Subcutaneous abdominal adipose tissue (tissue), 5 donors: ENCODE measurements at regions not wholly inside any gene's neighbourhood (a gene's known extent, or its start where the extent isn't known, plus 50 kb on each side); places are given as distances from the start of the nearest gene placed in this dataset.

Experiments
- H3K27ac ChIP-seq: one replicate; pipeline ENCODE4 v1.7.0; 2013; ENCODE audit warnings: low read depth, mild to moderate bottlenecking, inconsistent platforms, low read length, moderate library complexity
- H3K27me3 ChIP-seq, 5 donors: one replicate each; pipeline ENCODE4 v1.7.0; 2013; ENCODE audit warnings: low read length in 5 of 5, inconsistent platforms in 1 of 5; ENCODE audit not compliant: control insufficient read depth in 5 of 5, insufficient read depth in 4 of 5
- H3K36me3 ChIP-seq, 5 donors: one replicate each; pipeline ENCODE4 v1.7.0; 2013; ENCODE audit warnings: low read length in 5 of 5; ENCODE audit not compliant: control insufficient read depth in 5 of 5, insufficient read depth in 5 of 5
- H3K4me1 ChIP-seq, 5 donors: one replicate each; pipeline ENCODE4 v1.7.0; 2013; ENCODE audit warnings: low read length in 5 of 5, mild to moderate bottlenecking in 3 of 5, moderate library complexity in 1 of 5; ENCODE audit not compliant: control insufficient read depth in 5 of 5, insufficient read depth in 5 of 5
- H3K4me3 ChIP-seq, 5 donors: one replicate each; pipeline ENCODE4 v1.7.0; 2013; ENCODE audit warnings: low read length in 5 of 5, low read depth in 1 of 5
- H3K9ac ChIP-seq, 5 donors: one replicate each; pipeline ENCODE4 v1.7.0; 2013; ENCODE audit warnings: low read length in 5 of 5, mild to moderate bottlenecking in 4 of 5, moderate library complexity in 3 of 5
- H3K9me3 ChIP-seq, 5 donors: one replicate each; pipeline ENCODE4 v1.7.0; 2013; ENCODE audit warnings: low read length in 5 of 5; ENCODE audit not compliant: control insufficient read depth in 5 of 5
- donor health status: healthy.
- donor health status: healthy.
- donor health status: healthy.
- donor health status: healthy.
- donor health status: healthy.

GRCh38 chr2:43057742-43058725 is 168.4 kb downstream of the ZFP36L2 start:
- H3K9ac ChIP-seq: no peak overlapping the region
- H3K9me3 ChIP-seq: peaks cover 0 to 4% (median 4%) of the 10 kb centered on the region in 5 donors
- H3K4me3 ChIP-seq: no peak overlapping the region
- H3K27me3 ChIP-seq: no peaks in the 10 kb centered on the region
- peaks cover 11 to 44% (median 18%) of the 10 kb centered on the region in 5 donors for H3K4me1 ChIP-seq
- H3K27ac ChIP-seq: no peak overlapping the region
- H3K36me3 ChIP-seq: no peaks in the 10 kb centered on the region

DNA sequence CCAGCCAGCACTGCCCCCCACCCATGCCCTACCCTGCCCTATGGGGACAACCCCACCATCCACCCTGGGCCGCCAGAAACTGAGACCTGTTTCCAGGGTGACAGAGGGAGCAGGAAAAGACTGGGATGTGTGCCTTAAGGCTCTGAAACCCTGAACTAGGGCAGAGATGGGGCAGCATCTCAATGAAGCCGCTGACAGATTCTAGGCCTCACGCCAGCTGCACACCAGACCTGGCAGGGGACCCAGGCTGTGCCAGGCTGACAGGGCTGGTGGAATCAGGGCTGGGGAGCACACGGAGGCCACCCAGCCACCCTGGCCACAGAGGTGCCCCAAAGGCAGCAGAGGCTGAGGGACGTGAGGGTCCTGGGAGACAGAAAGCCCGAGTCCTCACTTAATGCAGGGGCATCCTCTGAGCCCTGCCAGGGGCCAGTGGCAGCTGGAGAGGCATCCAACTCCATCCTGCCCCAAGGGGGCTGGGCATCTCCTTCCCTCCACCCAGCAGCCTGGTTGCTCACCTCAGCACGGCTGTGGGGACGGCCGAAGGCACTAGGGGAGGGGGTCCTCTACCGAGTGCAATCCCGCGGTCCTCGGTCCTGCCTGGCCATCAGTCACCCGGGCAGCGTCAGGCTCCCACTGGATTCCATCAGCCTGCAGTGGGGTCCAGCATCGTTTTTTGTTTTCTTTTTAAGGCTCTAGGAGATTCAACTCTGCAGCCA is 169.2 kb downstream of the ZFP36L2 start:
- no peak overlapping the region for H3K4me3 ChIP-seq
- peaks cover 0 to 3% (median 3%) of the 10 kb centered on the region in 5 donors for H3K9me3 ChIP-seq
- H3K9ac ChIP-seq: no peak overlapping the region
- H3K4me1 ChIP-seq: peaks cover 11 to 44% (median 18%) of the 10 kb centered on the region in 5 donors
- H3K27ac ChIP-seq: no peak overlapping the region
- H3K36me3 ChIP-seq: no peaks in the 10 kb centered on the region
- H3K27me3 ChIP-seq: no peaks in the 10 kb centered on the region

DNA sequence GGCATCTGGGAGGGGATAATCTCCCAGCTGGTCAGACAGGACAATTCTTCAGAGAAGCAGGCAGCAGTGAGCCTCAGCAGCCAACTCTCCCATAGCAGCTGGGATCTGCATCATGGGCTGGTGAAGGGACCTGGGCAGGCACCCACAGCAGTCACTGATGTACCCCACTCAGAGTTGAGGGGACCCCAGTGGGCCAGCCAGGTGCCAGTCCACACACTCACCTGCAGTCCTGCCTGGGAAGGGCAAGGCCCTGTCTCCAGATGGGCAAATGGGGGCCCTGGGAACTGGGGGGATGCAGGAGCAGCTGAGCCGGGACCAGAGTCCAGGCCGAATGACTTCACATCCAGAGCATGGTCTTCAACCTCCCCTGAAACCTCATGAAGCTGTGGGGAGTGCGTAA is 170.4 kb downstream of the ZFP36L2 start:
- H3K9ac ChIP-seq: no peak overlapping the region
- H3K4me3 ChIP-seq: no peak overlapping the region
- no peaks in the 10 kb centered on the region for H3K9me3 ChIP-seq
- H3K27me3 ChIP-seq: no peaks in the 10 kb centered on the region
- H3K36me3 ChIP-seq: no peaks in the 10 kb centered on the region
- peaks cover 11 to 44% (median 19%) of the 10 kb centered on the region in 5 donors for H3K4me1 ChIP-seq
- H3K27ac ChIP-seq: no peak overlapping the region

GRCh38 chr2:43055086-43055912 is 171.1 kb downstream of the ZFP36L2 start:
- Histone ChIP-seq H3K36me3 (no peaks in the 10 kb centered on the region), H3K27ac (no peak overlapping the region), H3K4me1 (peaks cover 11 to 48% (median 21%) of the 10 kb centered on the region in 5 donors), H3K9me3 (no peaks in the 10 kb centered on the region), H3K27me3 (no peaks in the 10 kb centered on the region), H3K9ac (no peak overlapping the region), H3K4me3 (no peak overlapping the region)

- no peaks in the 10 kb centered on the region for H3K9me3 ChIP-seq
- H3K27ac ChIP-seq: no peak overlapping the region
- no peak overlapping the region for H3K4me3 ChIP-seq
- H3K4me1 ChIP-seq: peaks cover 10 to 47% (median 17%) of the 10 kb centered on the region in 5 donors
- H3K9ac ChIP-seq: no peak overlapping the region
- H3K27me3 ChIP-seq: no peaks in the 10 kb centered on the region
- H3K36me3 ChIP-seq: no peaks in the 10 kb centered on the region
Measured at GRCh38 chr2:43054367-43054766, 172.0 kb downstream of the ZFP36L2 start.

- H3K36me3 ChIP-seq: no peaks in the 10 kb centered on the region
- H3K9me3 ChIP-seq: no peaks in the 10 kb centered on the region
- no peak overlapping the region for H3K27ac ChIP-seq
- H3K4me3 ChIP-seq: no peak overlapping the region
- no peak overlapping the region for H3K9ac ChIP-seq
- H3K27me3 ChIP-seq: no peaks in the 10 kb centered on the region
- H3K4me1 ChIP-seq: peaks cover 5 to 36% (median 12%) of the 10 kb centered on the region in 5 donors
Measured at GRCh38 chr2:43052944-43053306, 173.5 kb downstream of the ZFP36L2 start.

- Histone ChIP-seq H3K9ac (no peak overlapping the region), H3K9me3 (no peaks in the 10 kb centered on the region), H3K4me1 (peaks cover 5 to 36% (median 15%) of the 10 kb centered on the region in 5 donors), H3K27me3 (no peaks in the 10 kb centered on the region), H3K4me3 (no peak overlapping the region), H3K27ac (no peak overlapping the region), H3K36me3 (no peaks in the 10 kb centered on the region)
Measured at GRCh38 chr2:43052204-43052943, 174.0 kb downstream of the ZFP36L2 start.

DNA sequence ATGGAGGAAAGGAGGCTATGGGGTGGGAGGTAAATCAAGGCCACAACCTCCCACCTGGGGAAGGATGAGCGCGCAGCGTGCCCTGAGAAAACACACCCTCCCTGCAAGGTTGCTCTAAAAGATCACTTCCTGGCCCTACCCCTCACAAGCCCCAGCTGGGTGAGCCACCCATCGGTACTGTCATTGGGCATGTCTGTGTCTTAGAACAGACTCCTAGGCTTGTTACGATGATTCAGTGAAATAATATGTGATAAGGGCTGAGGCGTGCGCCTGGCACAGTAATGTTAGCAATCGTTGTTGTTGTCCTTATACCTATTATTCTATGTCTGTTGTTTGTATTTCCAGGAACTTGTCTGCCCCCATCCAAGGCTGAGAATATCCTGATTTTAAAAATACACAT is 175.1 kb downstream of the ZFP36L2 start:
- Histone ChIP-seq H3K4me1 (peaks cover 5 to 40% (median 25%) of the 10 kb centered on the region in 5 donors), H3K36me3 (no peaks in the 10 kb centered on the region), H3K4me3 (no peak overlapping the region), H3K27me3 (no peaks in the 10 kb centered on the region), H3K9me3 (no peaks in the 10 kb centered on the region), H3K9ac (no peak overlapping the region), H3K27ac (no peak overlapping the region)

GRCh38 chr2:43050866-43051265 is 175.5 kb downstream of the ZFP36L2 start:
- Histone ChIP-seq H3K4me3 (no peak overlapping the region), H3K9me3 (no peaks in the 10 kb centered on the region), H3K27ac (no peak overlapping the region), H3K27me3 (no peaks in the 10 kb centered on the region), H3K9ac (no peak overlapping the region), H3K36me3 (no peaks in the 10 kb centered on the region), H3K4me1 (peaks cover 7 to 40% (median 30%) of the 10 kb centered on the region in 5 donors)
